Calu3 (cell line): ENCODE measurements at regions not wholly inside any gene's neighbourhood (a gene's known extent, or its start where the extent isn't known, plus 50 kb on each side); places are given as distances from the start of the nearest gene placed in this dataset.
"Not testable (repeated sequence)": the region's sequence is repeated elsewhere in the genome, so short reads cannot be mapped to it uniquely, and the experiment has no call there.

Source experiments
- BruUV-seq: library from RNA; stranded (reverse); fragments of 400-500 nt; replicated peaks from 2 replicates; lab custom pipeline; 2021; lab: Mats Ljungman, UMichigan
- CTCF ChIA-PET: fragments of 300-600 bp; sonication (Branson Sonifier 250); formaldehyde crosslinking; loops from one replicate; lab custom pipeline; 2022; ENCODE audit warnings: antibody characterized with exemption; lab: Charles Lee
- DNase-seq: peaks from one replicate; pipeline ENCODE4 v3.0.0; 2022
- H3K27ac Mint-ChIP-seq: one replicate; pipeline ENCODE4 v1.8.0; 2022; ENCODE audit warnings: mixed read lengths; ENCODE audit not compliant: unreplicated experiment
- H3K27me3 Mint-ChIP-seq: one replicate; pipeline ENCODE4 v1.8.0; 2022; ENCODE audit warnings: mixed read lengths; ENCODE audit not compliant: unreplicated experiment
- H3K36me3 Mint-ChIP-seq: one replicate; pipeline ENCODE4 v1.8.0; 2022; ENCODE audit warnings: mild to moderate bottlenecking, moderate library complexity, mixed read lengths; ENCODE audit not compliant: insufficient read depth, unreplicated experiment
- H3K4me1 Mint-ChIP-seq: one replicate; pipeline ENCODE4 v1.8.0; 2022; ENCODE audit warnings: mild to moderate bottlenecking, low read depth, mixed read lengths; ENCODE audit not compliant: unreplicated experiment
- H3K4me3 Mint-ChIP-seq: one replicate; pipeline ENCODE4 v1.8.0; 2022; ENCODE audit warnings: mild to moderate bottlenecking, low read depth, moderate library complexity, mixed read lengths; ENCODE audit not compliant: unreplicated experiment
- H3K9me3 Mint-ChIP-seq: one replicate; pipeline ENCODE4 v1.8.0; 2022; ENCODE audit warnings: low read depth, mixed read lengths; ENCODE audit not compliant: unreplicated experiment
- CTCF ChIP-seq: fragments of 200-600 bp; IDR thresholded peaks from one replicate; pipeline ENCODE4 v1.8.0; 2022; ENCODE audit warnings: antibody characterized with exemption; ENCODE audit not compliant: unreplicated experiment
- intact Hi-C: fragments of 100-400 bp; cut with micrococcal nuclease; formaldehyde crosslinking; loops from one replicate; pipeline ENCODE4 v1.10.0; 2022; ENCODE audit not compliant: unreplicated experiment

GRCh38 chr2:67776276-67776675 is 286.5 kb downstream of the C1D start:
- Mint-ChIP-seq H3K27me3 (peaks cover 50% of the 10 kb centered on the region), H3K4me3 (no peak overlapping the region), H3K4me1 (no peaks in the 10 kb centered on the region), H3K27ac (no peak overlapping the region), H3K36me3 (no peaks in the 10 kb centered on the region), H3K9me3 (no peaks in the 10 kb centered on the region)
- BruUV-seq: no TSS peak
- DNase-seq: no peak
- CTCF ChIA-PET: no interaction called here
- TF ChIP-seq CTCF: no peak
- intact Hi-C loops: no loop called here

- no TSS peak for BruUV-seq
- no peaks in the 10 kb centered on the region for H3K9me3 Mint-ChIP-seq
- peaks cover 50% of the 10 kb centered on the region for H3K27me3 Mint-ChIP-seq
- no peak overlapping the region for H3K27ac Mint-ChIP-seq
- TF ChIP-seq CTCF: no peak
- no peak for DNase-seq
- CTCF ChIA-PET: interaction anchor here (1.5 kb wide), 1 partner anchor 16 kb away, joined by 5 read pairs; no protein-coding TSS in a partner anchor
- no peaks in the 10 kb centered on the region for H3K4me1 Mint-ChIP-seq
- no peaks in the 10 kb centered on the region for H3K36me3 Mint-ChIP-seq
- no peak overlapping the region for H3K4me3 Mint-ChIP-seq
- intact Hi-C loops: no loop called here
Measured at GRCh38 chr2:67777010-67777409, 285.8 kb downstream of the C1D start.

GRCh38 chr2:67777836-67778429 is 284.9 kb downstream of the C1D start:
- no peak for TF ChIP-seq CTCF
- Mint-ChIP-seq H3K27ac (no peak overlapping the region), H3K27me3 (peaks cover 60% of the 10 kb centered on the region), H3K4me1 (no peaks in the 10 kb centered on the region), H3K36me3 (no peaks in the 10 kb centered on the region), H3K4me3 (no peak overlapping the region), H3K9me3 (no peaks in the 10 kb centered on the region)
- intact Hi-C loops: no loop called here
- CTCF ChIA-PET: interaction anchor here (1.5 kb wide), 1 partner anchor 17 kb away, joined by 5 read pairs; no protein-coding TSS in a partner anchor
- no peak for DNase-seq
- BruUV-seq: no TSS peak

- BruUV-seq, DNase-seq, H3K4me3 Mint-ChIP-seq, H3K27ac Mint-ChIP-seq, CTCF ChIA-PET, H3K36me3 Mint-ChIP-seq, H3K9me3 Mint-ChIP-seq, intact Hi-C loops, H3K4me1 Mint-ChIP-seq: not testable (repeated sequence)
- peaks cover 56% of the 10 kb centered on the region for H3K27me3 Mint-ChIP-seq
Measured at GRCh38 chr2:67780841-67781240, 282.0 kb downstream of the C1D start.

GRCh38 chr2:67782443-67782842 is 280.4 kb downstream of the C1D start:
- no peak overlapping the region for H3K4me3 Mint-ChIP-seq
- H3K27ac Mint-ChIP-seq: no peak overlapping the region
- H3K9me3 Mint-ChIP-seq: no peaks in the 10 kb centered on the region
- no peaks in the 10 kb centered on the region for H3K36me3 Mint-ChIP-seq
- CTCF ChIA-PET: no interaction called here
- H3K27me3 Mint-ChIP-seq: peaks cover 46% of the 10 kb centered on the region
- intact Hi-C loops: no loop called here
- BruUV-seq: no TSS peak
- no peak for TF ChIP-seq CTCF
- H3K4me1 Mint-ChIP-seq: no peaks in the 10 kb centered on the region
- DNase-seq: no peak
